ENCODE measurements at regions not wholly inside any gene's neighbourhood (a gene's known extent, or its start where the extent isn't known, plus 50 kb on each side); places are given as distances from the start of the nearest gene placed in this dataset.

GRCh38 chr10:44435196-44435595 is 50.3 kb upstream of the CXCL12 start:
- Histone ChIP-seq H3K9me3 (no peaks in the 10 kb centered on the region), H3K4me3 (replicated peaks in 1 of 3) (no peak overlapping the region), H3K36me3 (no peaks in the 10 kb centered on the region), H3K4me1 (no peaks in the 10 kb centered on the region), H3K27me3 (no peaks in the 10 kb centered on the region), H3K27ac (no peak overlapping the region)
- intact Hi-C loops (cut with DNase I) = no loop called here
- no peak for DNase-seq
- TF ChIP-seq POLR2A (IDR thresholded peaks at IDR 0.05) = no peak
- WGBS, 2 donors = 81 to 86% methylated on average over 7 of the region's 7 CpGs

- H3K36me3 ChIP-seq = no peaks in the 10 kb centered on the region
- TF ChIP-seq CTCF (IDR thresholded peaks at IDR 0.05) (no peak), POLR2A (IDR thresholded peaks at IDR 0.05) (no peak)
- DNase-seq = no peak
- intact Hi-C loops (cut with DNase I) = no loop called here
- no peak overlapping the region for H3K27ac ChIP-seq
- H3K27me3 ChIP-seq = no peaks in the 10 kb centered on the region
- no peaks in the 10 kb centered on the region for H3K9me3 ChIP-seq
- H3K4me3 ChIP-seq (replicated peaks in 1 of 3) = no peak overlapping the region
- H3K4me1 ChIP-seq = no peaks in the 10 kb centered on the region
- 23 to 33% methylated on average over 1 of the region's 1 CpG for WGBS, 2 donors
Observed at GRCh38 chr10:44436240-44436639, 51.3 kb upstream of the CXCL12 start.

GRCh38 chr10:44437840-44438511 is 53.1 kb upstream of the CXCL12 start:
- no peaks in the 10 kb centered on the region for H3K27me3 ChIP-seq
- H3K9me3 ChIP-seq = no peaks in the 10 kb centered on the region
- no peaks in the 10 kb centered on the region for H3K36me3 ChIP-seq
- no peak overlapping the region for H3K27ac ChIP-seq
- no peak for DNase-seq
- H3K4me3 ChIP-seq (replicated peaks in 1 of 3) = no peak overlapping the region
- intact Hi-C loops (cut with DNase I) = no loop called here
- TF ChIP-seq POLR2A (IDR thresholded peaks at IDR 0.05) (no peak), CTCF (IDR thresholded peaks at IDR 0.05) (no peak)
- H3K4me1 ChIP-seq = no peaks in the 10 kb centered on the region
- 85% methylated on average over 4 of the region's 4 CpGs for WGBS, 2 donors

GRCh38 chr10:44439239-44439957 is 54.5 kb upstream of the CXCL12 start:
- intact Hi-C loops (cut with DNase I) = no loop called here
- no peak for DNase-seq
- TF ChIP-seq POLR2A (IDR thresholded peaks at IDR 0.05) = no peak
- no peak for TF ChIP-seq CTCF (IDR thresholded peaks at IDR 0.05)
- Histone ChIP-seq H3K9me3 (peaks cover 5% of the 10 kb centered on the region), H3K4me3 (replicated peaks in 1 of 3) (no peak overlapping the region), H3K27me3 (no peaks in the 10 kb centered on the region), H3K36me3 (no peaks in the 10 kb centered on the region), H3K4me1 (no peaks in the 10 kb centered on the region), H3K27ac (no peak overlapping the region)
- 60 to 88% methylated on average over 1 to 7 of the region's 8 CpGs for WGBS, 2 donors

GRCh38 chr10:44439958-44440244 is 55.0 kb upstream of the CXCL12 start:
- Histone ChIP-seq H3K4me1 (no peaks in the 10 kb centered on the region), H3K27ac (no peak overlapping the region), H3K27me3 (no peaks in the 10 kb centered on the region), H3K9me3 (peaks cover 5% of the 10 kb centered on the region), H3K4me3 (replicated peaks in 1 of 3) (no peak overlapping the region), H3K36me3 (no peaks in the 10 kb centered on the region)
- no peak for DNase-seq
- intact Hi-C loops (cut with DNase I) = no loop called here
- WGBS, 2 donors = 69 to 80% methylated on average over 1 to 4 of the region's 5 CpGs
- TF ChIP-seq POLR2A (IDR thresholded peaks at IDR 0.05) (no peak), CTCF (IDR thresholded peaks at IDR 0.05) (no peak)

All from thyroid gland (tissue), 4 donors.